K562 (cell line): ENCODE measurements at regions not wholly inside any gene's neighbourhood (a gene's known extent, or its start where the extent isn't known, plus 50 kb on each side); places are given as distances from the start of the nearest gene placed in this dataset.

Experiments
- ATAC-seq: fragments of 200-7000 bp; cut with Tn5 transposase; 3 replicates; pipeline ENCODE4 v1.9.1; 2020; ENCODE audit warnings: moderate library complexity
- BruUV-seq: library from RNA; stranded (reverse); fragments of 400-500 nt; replicated peaks from 2 replicates; lab custom pipeline; 2021; lab: Mats Ljungman, UMichigan
- CTCF ChIA-PET: fragments of 300-600 bp; formaldehyde crosslinking; extraction: SDS; loops from one replicate; lab custom pipeline; 2021; ENCODE audit warnings: low intra/inter-chr PET ratio; lab: Yijun Ruan, JAX
- POLR2A ChIA-PET: fragments of 300-600, 350-650 bp; sonication (Branson Sonifier 250); formaldehyde crosslinking; extraction: SDS; loops from one replicate; lab custom pipeline; 2021; ENCODE audit warnings: antibody characterized with exemption, inconsistent platforms; lab: Yijun Ruan, JAX
- DNase-seq, 4 experiments: peaks; one replicate each; pipeline versions ENCODE4 v3.0.0 to v3.0.0-alpha.2; 2011 to 2018; ENCODE audit warnings: low spot score in 3 of 4, mixed read lengths in 3 of 4; ENCODE audit errors: extremely low read depth in 1 of 4
- FAIRE-seq: peaks from 2 replicates; lab custom pipeline; 2011; peaks lifted over from hg19 to GRCh38; lab: Jason Lieb, UNC
- H2AFZ ChIP-seq: 2 replicates; pipeline ENCODE4 v1.6.0; 2011; ENCODE audit warnings: low read depth, low read length, control low read depth, inconsistent platforms
- H3K27ac ChIP-seq: fragments of 200-600 bp; 3 replicates; pipeline ENCODE4 v1.8.0; 2011; ENCODE audit warnings: low read depth, mild to moderate bottlenecking, control low read depth, inconsistent platforms, low read length, moderate library complexity, mixed read lengths; ENCODE audit errors: extremely low read depth
- H3K27me3 ChIP-seq, 2 experiments: fragments of 300-600 bp in 1 of 2; 2 replicates in 1 of 2; 3 replicates in 1 of 2; pipeline versions ENCODE4 v1.6.0 to v1.8.0; 2011; ENCODE audit warnings: inconsistent platforms in 2 of 2, low read length in 2 of 2, mild to moderate bottlenecking in 1 of 2, mixed read lengths in 1 of 2, moderate library complexity in 1 of 2; ENCODE audit not compliant: control insufficient read depth in 2 of 2, insufficient read depth in 2 of 2
- H3K36me3 ChIP-seq: fragments of 300-600 bp; 3 replicates; pipeline ENCODE4 v1.8.0; 2011; ENCODE audit warnings: mild to moderate bottlenecking, low read length, inconsistent platforms; ENCODE audit not compliant: control insufficient read depth, insufficient read depth
- H3K4me1 ChIP-seq, 2 experiments: fragments of 200-600 bp in 1 of 2; replicated peaks in 1 of 2; 2 replicates in 1 of 2; 3 replicates in 1 of 2; pipeline versions ENCODE4 v1.5.1 to v1.8.0; 2011; ENCODE audit warnings: inconsistent platforms in 2 of 2, low read length in 2 of 2, mild to moderate bottlenecking in 1 of 2, mixed read lengths in 1 of 2, moderate library complexity in 1 of 2; ENCODE audit not compliant: control insufficient read depth in 2 of 2, insufficient read depth in 2 of 2
- H3K4me2 ChIP-seq: 2 replicates; pipeline ENCODE4 v1.6.1; 2011; ENCODE audit warnings: low read length, control low read depth, inconsistent platforms, mixed read lengths; ENCODE audit not compliant: insufficient read depth
- H3K4me3 ChIP-seq: fragments of 200-600 bp; sonication (generic), shearing (Covaris generic); 2 replicates; pipeline ENCODE4 v1.5.1; 2016; ENCODE audit warnings: control low read depth, inconsistent platforms
- H3K79me2 ChIP-seq: fragments of 200-600 bp; 3 replicates; pipeline ENCODE4 v1.8.0; 2011; ENCODE audit warnings: low read length, inconsistent platforms; ENCODE audit not compliant: control insufficient read depth, insufficient read depth
- H3K9ac ChIP-seq, 2 experiments: 2 replicates each; pipeline versions ENCODE4 v1.6.0 to v1.6.1; 2011; ENCODE audit warnings: low read depth in 2 of 2, low read length in 2 of 2, control low read depth in 1 of 2, inconsistent platforms in 1 of 2, mild to moderate bottlenecking in 1 of 2, mixed read lengths in 1 of 2; ENCODE audit not compliant: insufficient read depth in 1 of 2
- H3K9me1 ChIP-seq: one replicate; pipeline ENCODE4 v1.6.0; 2011; ENCODE audit warnings: inconsistent platforms, mild to moderate bottlenecking, low read length, moderate library complexity; ENCODE audit not compliant: control insufficient read depth, insufficient read depth
- H3K9me3 ChIP-seq: replicated peaks from 2 replicates; pipeline ENCODE4 v1.5.1; 2011; ENCODE audit warnings: low read depth, low read length, inconsistent platforms; ENCODE audit not compliant: control insufficient read depth, insufficient read depth
- H4K20me1 ChIP-seq: replicated peaks from 2 replicates; pipeline ENCODE4 v1.6.1; 2011; ENCODE audit warnings: low read length, inconsistent platforms, mixed read lengths; ENCODE audit not compliant: control insufficient read depth, insufficient read depth
- E2F6 ChIP-seq, 2 experiments: IDR thresholded peaks; 2 replicates each; pipeline ENCODE4 v1.6.1; 2011; ENCODE audit warnings: borderline replicate concordance in 1 of 2, control low read depth in 1 of 2, low read depth in 1 of 2, low read length in 1 of 2, mild to moderate bottlenecking in 1 of 2, mixed read lengths in 1 of 2, moderate library complexity in 1 of 2; ENCODE audit not compliant: insufficient read depth in 1 of 2, insufficient read length in 1 of 2, poor library complexity in 1 of 2, severe bottlenecking in 1 of 2; ENCODE audit errors: extremely low read depth in 1 of 2
- HDAC2 ChIP-seq: fragments of 450-650 bp; IDR thresholded peaks from 2 replicates; pipeline ENCODE4 v1.6.1; 2016; ENCODE audit warnings: mild to moderate bottlenecking
- MXI1 ChIP-seq: IDR thresholded peaks from 2 replicates; pipeline ENCODE4 v1.6.1; 2011; ENCODE audit warnings: low read depth, mild to moderate bottlenecking, improper control_type of control experiment, low read length
- RAD21 ChIP-seq, 2 experiments: fragments of 250-450 bp in 1 of 2; fragments of 450-650 bp in 1 of 2; sonication (Bioruptor Pico) in 1 of 2; formaldehyde crosslinking in 1 of 2; IDR thresholded peaks in 1 of 2; conservative IDR thresholded peaks in 1 of 2; 2 replicates each; pipeline versions ENCODE4 v1.4.0 to v1.8.0; 2020 to 2022; ENCODE audit warnings: mild to moderate bottlenecking in 2 of 2, moderate library complexity in 1 of 2
- RBFOX2 ChIP-seq: fragments of 200-400 bp; formaldehyde crosslinking; IDR thresholded peaks from 2 replicates; pipeline ENCODE4 v1.6.1; 2017; ENCODE audit warnings: low read depth, mild to moderate bottlenecking, low read length, moderate library complexity
- RUNX1 ChIP-seq: sonication (generic); IDR thresholded peaks from 2 replicates; pipeline ENCODE4 v1.6.1; 2016; ENCODE audit warnings: antibody characterized with exemption, low read depth
- TARDBP ChIP-seq: fragments of 450-650 bp; IDR thresholded peaks from 2 replicates; pipeline ENCODE4 v1.6.1; 2016
- TBL1XR1 ChIP-seq, 2 experiments: IDR thresholded peaks; 2 replicates each; pipeline ENCODE4 v1.6.1; 2012; ENCODE audit warnings: improper control_type of control experiment in 2 of 2, low read length in 2 of 2, mild to moderate bottlenecking in 1 of 2
- ZHX1 ChIP-seq: fragments of 150-350 bp; conservative IDR thresholded peaks from 2 replicates; pipeline ENCODE4 v1.6.1; 2014; ENCODE audit warnings: low read length
- ZNF274 ChIP-seq: IDR thresholded peaks from 2 replicates; pipeline ENCODE4 v1.6.1; 2011; ENCODE audit warnings: low read depth, mild to moderate bottlenecking, low read length, moderate library complexity, borderline replicate concordance
- ZNF280B ChIP-seq: fragments of 250-450 bp; sonication (Bioruptor Pico); IDR thresholded peaks from 2 replicates; pipeline ENCODE4 v1.5.1; 2021; ENCODE audit warnings: mild to moderate bottlenecking
- WGBS: fragments of 100-300 bp; shearing (Covaris generic); methylation state at CpG from one replicate; pipeline ENCODE4 v1.1.6; 2016; ENCODE audit warnings: low coverage, mixed read lengths; ENCODE audit not compliant: insufficient coverage; ENCODE audit errors: missing lambda C conversion rate; 5-methylcytosine and 5-hydroxymethylcytosine counted together
- in situ Hi-C: fragments of 300-500 bp; cut with MboI; formaldehyde crosslinking; loops from 4 replicates; pipeline ENCODE4 v1.15.0; 2018; ENCODE audit warnings: inconsistent platforms, mixed read lengths
- intact Hi-C: fragments of 100-400 bp; cut with micrococcal nuclease; formaldehyde crosslinking; loops from 2 replicates; pipeline ENCODE4 v1.14.2; 2022

GRCh38 chr3:68228856-68229255, 574.4 kb upstream of the SUCLG2 start:
- in situ Hi-C loops = no loop called here
- POLR2A ChIA-PET = no interaction called here

More at GRCh38 chr3:68228856-68229255, 574.4 kb upstream of the SUCLG2 start:
- CTCF ChIA-PET = no interaction called here
- no peak overlapping the region for H3K4me2 ChIP-seq
- intact Hi-C loops = no loop called here
- FAIRE-seq (no peak), DNase-seq (no peak), ATAC-seq (no peak)
- H3K9me3 ChIP-seq = no peaks in the 10 kb centered on the region
- H3K4me1 ChIP-seq = no peaks in the 10 kb centered on the region
- no peak overlapping the region for H2AFZ ChIP-seq
- no peak overlapping the region for H3K4me3 ChIP-seq
- H3K79me2 ChIP-seq = no peaks in the 10 kb centered on the region
- no peak for TF ChIP-seq TBL1XR1 (IDR thresholded peaks at IDR 0.05; ENCODE audit: low read length in 2 of 2)
- TF ChIP-seq E2F6 (IDR thresholded peaks at IDR 0.05; ENCODE audit: borderline replicate concordance in 1 of 2, extremely low read depth in 1 of 2, insufficient read depth in 1 of 2, insufficient read length in 1 of 2, low read depth in 1 of 2, low read length in 1 of 2, poor library complexity in 1 of 2, severe bottlenecking in 1 of 2) = no peak
- no peak for TF ChIP-seq RUNX1
- no peak for TF ChIP-seq ZNF274
- no peak for TF ChIP-seq HDAC2
- TF ChIP-seq ZNF280B (CRISPR knock-in tag) = no peak
- TF ChIP-seq RBFOX2 = no peak
- TF ChIP-seq ZHX1 = no peak
- TF ChIP-seq MXI1 = no peak
- no peak for TF ChIP-seq RAD21 (CRISPR knock-in tag; conservative IDR thresholded peaks at IDR 0.05 in 1 of 2, IDR thresholded peaks at IDR 0.05 in 1 of 2)
- no peak for TF ChIP-seq TARDBP
- no TSS peak for BruUV-seq
- H3K27ac ChIP-seq = no peak overlapping the region
- no peaks in the 10 kb centered on the region for H3K27me3 ChIP-seq
- H3K36me3 ChIP-seq = no peaks in the 10 kb centered on the region
- H4K20me1 ChIP-seq = no peaks in the 10 kb centered on the region
- 0% methylated on average over 1 of the region's 1 CpG for WGBS
- no peaks in the 10 kb centered on the region for H3K9me1 ChIP-seq
- no peak overlapping the region for H3K9ac ChIP-seq
